22Rv1 (cell line): ENCODE measurements at regions not wholly inside any gene's neighbourhood (a gene's known extent, or its start where the extent isn't known, plus 50 kb on each side); places are given as distances from the start of the nearest gene placed in this dataset.

Experiments used
- CTCF ChIP-seq: fragments of 450-650 bp; IDR thresholded peaks from 2 replicates; pipeline ENCODE4 v1.5.1; 2017; ENCODE audit warnings: mild to moderate bottlenecking
- ZFX ChIP-seq: fragments of 450-650 bp; IDR thresholded peaks from 2 replicates; pipeline ENCODE4 v1.6.1; 2017; ENCODE audit warnings: antibody characterized with exemption, borderline replicate concordance

GRCh38 chr5:175001311-175001710 is 276.9 kb downstream of the MSX2 start:
- TF ChIP-seq CTCF (no peak), ZFX (no peak)
